Smooth muscle cell (in vitro differentiated cells): ENCODE measurements at regions not wholly inside any gene's neighbourhood (a gene's known extent, or its start where the extent isn't known, plus 50 kb on each side); places are given as distances from the start of the nearest gene placed in this dataset.

ENCODE experiments used
- DNase-seq: peaks from one replicate; lab custom pipeline; 2025; ENCODE audit not compliant: unreplicated experiment; lab: John Stamatoyannopoulos, UW
- H2AFZ ChIP-seq: fragments of 200-600 bp; sonication (generic); 2 replicates; pipeline ENCODE4 v1.6.0; 2016; ENCODE audit warnings: antibody characterized with exemption, low read depth, mild to moderate bottlenecking
- H3F3A ChIP-seq: fragments of 200-600 bp; sonication (generic); 2 replicates; pipeline ENCODE4 v1.6.0; 2017; ENCODE audit warnings: antibody characterized with exemption, low read depth
- H3K27ac ChIP-seq: fragments of 200-600 bp; sonication (generic); 2 replicates; pipeline ENCODE4 v1.5.1; 2016; ENCODE audit warnings: low read depth, mild to moderate bottlenecking
- H3K27me3 ChIP-seq: fragments of 200-600 bp; sonication (generic); 2 replicates; pipeline ENCODE4 v1.6.1; 2016; ENCODE audit warnings: low read depth, mild to moderate bottlenecking
- H3K36me3 ChIP-seq: fragments of 200-600 bp; sonication (generic); 2 replicates; pipeline ENCODE4 v1.5.1; 2016; ENCODE audit warnings: low read depth
- H3K4me1 ChIP-seq: fragments of 200-600 bp; sonication (generic); 2 replicates; pipeline ENCODE4 v1.5.1; 2016; ENCODE audit warnings: low read depth
- H3K4me2 ChIP-seq: fragments of 200-600 bp; sonication (generic); 2 replicates; pipeline ENCODE4 v1.6.0; 2016; ENCODE audit warnings: mild to moderate bottlenecking
- H3K4me3 ChIP-seq: fragments of 200-600 bp; sonication (generic); 2 replicates; pipeline ENCODE4 v1.5.1; 2016; ENCODE audit warnings: mild to moderate bottlenecking
- H3K79me2 ChIP-seq: fragments of 200-600 bp; sonication (generic); 2 replicates; pipeline ENCODE4 v1.6.0; 2016; ENCODE audit warnings: low read depth, mild to moderate bottlenecking
- H3K9ac ChIP-seq: fragments of 200-600 bp; sonication (generic); 2 replicates; pipeline ENCODE4 v1.6.0; 2016; ENCODE audit warnings: low read depth
- H3K9me3 ChIP-seq: fragments of 200-600 bp; sonication (generic); replicated peaks from 2 replicates; pipeline ENCODE4 v1.5.1; 2016; ENCODE audit warnings: low read depth
- H4K20me1 ChIP-seq: fragments of 200-600 bp; sonication (generic); 2 replicates; pipeline ENCODE4 v1.6.0; 2016; ENCODE audit warnings: low read depth
- CTCF ChIP-seq: fragments of 200-600 bp; sonication (generic); IDR thresholded peaks from 2 replicates; pipeline ENCODE4 v1.5.1; 2017; ENCODE audit warnings: borderline replicate concordance, mild to moderate bottlenecking, antibody characterized with exemption; ENCODE audit not compliant: insufficient read depth, poor library complexity, severe bottlenecking
- WGBS: methylation state at CpG from one replicate; pipeline ENCODE4 v1.1.7; 2016; ENCODE audit warnings: low lambda C conversion rate; 5-methylcytosine and 5-hydroxymethylcytosine counted together

- no peaks in the 10 kb centered on the region for H3K27me3 ChIP-seq
- 82% methylated on average over 6 of the region's 6 CpGs for WGBS
- no peaks in the 10 kb centered on the region for H4K20me1 ChIP-seq
- H3K36me3 ChIP-seq = no peaks in the 10 kb centered on the region
- H2AFZ ChIP-seq = no peak overlapping the region
- H3K4me3 ChIP-seq = no peak overlapping the region
- H3F3A ChIP-seq = no peaks in the 10 kb centered on the region
- H3K9ac ChIP-seq = no peak overlapping the region
- no peak overlapping the region for H3K4me2 ChIP-seq
- H3K27ac ChIP-seq = no peak overlapping the region
- H3K4me1 ChIP-seq = no peaks in the 10 kb centered on the region
- no peaks in the 10 kb centered on the region for H3K9me3 ChIP-seq
- DNase-seq = no peak
- H3K79me2 ChIP-seq = no peaks in the 10 kb centered on the region
- TF ChIP-seq CTCF = no peak
Observed at GRCh38 chr16:14357328-14357727, 272.7 kb downstream of the PARN start.

- no peaks in the 10 kb centered on the region for H3K36me3 ChIP-seq
- H3K27ac ChIP-seq = no peak overlapping the region
- H3K4me2 ChIP-seq = no peak overlapping the region
- H3K79me2 ChIP-seq = no peaks in the 10 kb centered on the region
- H3F3A ChIP-seq = no peaks in the 10 kb centered on the region
- no peaks in the 10 kb centered on the region for H4K20me1 ChIP-seq
- no peak for TF ChIP-seq CTCF
- no peak for DNase-seq
- H3K27me3 ChIP-seq = no peaks in the 10 kb centered on the region
- no peaks in the 10 kb centered on the region for H3K9me3 ChIP-seq
- H2AFZ ChIP-seq = no peak overlapping the region
- 89% methylated on average over 11 of the region's 11 CpGs for WGBS
- no peak overlapping the region for H3K9ac ChIP-seq
- H3K4me1 ChIP-seq = no peaks in the 10 kb centered on the region
- H3K4me3 ChIP-seq = no peak overlapping the region
Observed at GRCh38 chr16:14356064-14356463, 274.0 kb downstream of the PARN start.

- H2AFZ ChIP-seq = no peak overlapping the region
- H3K36me3 ChIP-seq = no peaks in the 10 kb centered on the region
- no peaks in the 10 kb centered on the region for H3K4me1 ChIP-seq
- WGBS = 74% methylated on average over 8 of the region's 10 CpGs
- DNase-seq = no peak
- no peaks in the 10 kb centered on the region for H4K20me1 ChIP-seq
- H3F3A ChIP-seq = no peaks in the 10 kb centered on the region
- no peak overlapping the region for H3K9ac ChIP-seq
- no peak overlapping the region for H3K4me3 ChIP-seq
- H3K4me2 ChIP-seq = no peak overlapping the region
- TF ChIP-seq CTCF = no peak
- H3K27me3 ChIP-seq = no peaks in the 10 kb centered on the region
- no peaks in the 10 kb centered on the region for H3K9me3 ChIP-seq
- no peak overlapping the region for H3K27ac ChIP-seq
- H3K79me2 ChIP-seq = no peaks in the 10 kb centered on the region
Observed at GRCh38 chr16:14354561-14355351, 275.3 kb downstream of the PARN start.

GRCh38 chr16:14353340-14353739 is 276.7 kb downstream of the PARN start:
- Histone ChIP-seq H3K27me3 (no peaks in the 10 kb centered on the region), H3K9me3 (no peaks in the 10 kb centered on the region), H3K36me3 (no peaks in the 10 kb centered on the region), H3K4me2 (no peak overlapping the region), H3K27ac (no peak overlapping the region), H4K20me1 (no peaks in the 10 kb centered on the region), H3K4me3 (no peak overlapping the region), H3F3A (no peaks in the 10 kb centered on the region), H3K4me1 (no peaks in the 10 kb centered on the region), H2AFZ (no peak overlapping the region), H3K79me2 (no peaks in the 10 kb centered on the region), H3K9ac (no peak overlapping the region)
- 75% methylated on average over 6 of the region's 6 CpGs for WGBS
- TF ChIP-seq CTCF = no peak
- DNase-seq = no peak
